SK-N-SH (cell line): ENCODE measurements at regions not wholly inside any gene's neighbourhood (a gene's known extent, or its start where the extent isn't known, plus 50 kb on each side); places are given as distances from the start of the nearest gene placed in this dataset.

Experiments used
- CTCF ChIA-PET: fragments of 300-600, 350-600 bp; formaldehyde crosslinking; extraction: SDS; loops from one replicate; lab custom pipeline; 2021; lab: Yijun Ruan, JAX
- POLR2A ChIA-PET: fragments of 350-600 bp; sonication (Branson Sonifier 250); formaldehyde crosslinking; extraction: SDS; loops from one replicate; lab custom pipeline; 2020; ENCODE audit warnings: antibody characterized with exemption, inconsistent platforms; lab: Yijun Ruan, JAX
- DNase-seq: peaks from one replicate; pipeline ENCODE4 v3.0.0; 2012
- H2AFZ ChIP-seq: fragments of 200-600 bp; sonication (generic); 2 replicates; pipeline ENCODE4 v1.8.1; 2016; ENCODE audit warnings: antibody characterized with exemption, mild to moderate bottlenecking, low read depth
- H3F3A ChIP-seq: fragments of 200-600 bp; sonication (generic); replicated peaks from 2 replicates; pipeline ENCODE3; 2016; ENCODE audit warnings: antibody characterized with exemption, mild to moderate bottlenecking; ENCODE audit not compliant: insufficient read depth
- H3K27ac ChIP-seq, 2 experiments: fragments of 200-500 bp in 1 of 2; fragments of 200-600 bp in 1 of 2; sonication (Bioruptor generic) in 1 of 2; sonication (generic), shearing (Covaris generic) in 1 of 2; 2 replicates each; pipeline versions ENCODE4 v1.5.1 to v1.6.1; 2014 to 2016; ENCODE audit warnings: low read depth in 2 of 2, inconsistent platforms in 1 of 2, low read length in 1 of 2, mild to moderate bottlenecking in 1 of 2, mixed read lengths in 1 of 2
- H3K27me3 ChIP-seq: fragments of 200-600 bp; sonication (generic), shearing (Covaris generic); 2 replicates; pipeline ENCODE4 v1.6.1; 2016; ENCODE audit warnings: mixed run types; ENCODE audit not compliant: insufficient read depth
- H3K36me3 ChIP-seq, 2 experiments: fragments of 200-500 bp in 1 of 2; fragments of 200-600 bp in 1 of 2; sonication (Bioruptor generic) in 1 of 2; sonication (generic) in 1 of 2; replicated peaks in 1 of 2; 2 replicates each; pipeline versions ENCODE3 to v1.5.1; 2014 to 2016; ENCODE audit warnings: low read length in 1 of 2, mild to moderate bottlenecking in 1 of 2; ENCODE audit not compliant: insufficient read depth in 2 of 2, control insufficient read depth in 1 of 2
- H3K4me1 ChIP-seq, 2 experiments: fragments of 200-500 bp in 1 of 2; fragments of 200-600 bp in 1 of 2; sonication (Bioruptor generic) in 1 of 2; sonication (generic), shearing (Covaris generic) in 1 of 2; 2 replicates each; pipeline versions ENCODE4 v1.5.1 to v1.6.1; 2014 to 2016; ENCODE audit warnings: low read depth in 1 of 2, low read length in 1 of 2, mixed run types in 1 of 2; ENCODE audit not compliant: insufficient read depth in 2 of 2, control insufficient read depth in 1 of 2
- H3K4me2 ChIP-seq: fragments of 200-600 bp; sonication (generic), shearing (Covaris generic); 2 replicates; pipeline ENCODE4 v1.6.1; 2017; ENCODE audit warnings: mixed run types
- H3K4me3 ChIP-seq, 2 experiments: fragments of 200-500 bp in 1 of 2; fragments of 200-600 bp in 1 of 2; sonication (Bioruptor generic) in 1 of 2; sonication (generic), shearing (Covaris generic) in 1 of 2; 2 replicates each; pipeline versions ENCODE4 v1.5.1 to v1.8.1; 2014 to 2016; ENCODE audit warnings: low read depth in 2 of 2, inconsistent platforms in 1 of 2, low read length in 1 of 2, mild to moderate bottlenecking in 1 of 2, mixed read lengths in 1 of 2, moderate library complexity in 1 of 2
- H3K79me2 ChIP-seq: fragments of 200-600 bp; sonication (generic); 2 replicates; pipeline ENCODE4 v1.8.1; 2017; ENCODE audit warnings: mild to moderate bottlenecking; ENCODE audit not compliant: insufficient read depth
- H3K9ac ChIP-seq: fragments of 200-600 bp; sonication (generic); 2 replicates; pipeline ENCODE4 v1.6.1; 2017; ENCODE audit warnings: mixed run types
- H3K9me2 ChIP-seq: fragments of 200-600 bp; sonication (generic); 2 replicates; pipeline ENCODE4 v1.6.1; 2017; ENCODE audit warnings: mixed run types
- H3K9me3 ChIP-seq: fragments of 200-600 bp; sonication (generic); 2 replicates; pipeline ENCODE4 v1.6.1; 2017; ENCODE audit warnings: mixed run types, mild to moderate bottlenecking, moderate library complexity
- H4K20me1 ChIP-seq: fragments of 200-600 bp; sonication (generic); 2 replicates; pipeline ENCODE4 v1.6.1; 2017; ENCODE audit warnings: mild to moderate bottlenecking, mixed run types; ENCODE audit not compliant: insufficient read depth
- CTCF ChIP-seq: fragments of 200-600 bp; sonication (generic); IDR thresholded peaks from 2 replicates; pipeline ENCODE4 v1.6.1; 2017; ENCODE audit warnings: antibody characterized with exemption, mild to moderate bottlenecking, moderate library complexity
- FOXM1 ChIP-seq: IDR thresholded peaks from 2 replicates; pipeline ENCODE4 v1.4.0; 2012; ENCODE audit warnings: low read depth, mild to moderate bottlenecking
- IRF3 ChIP-seq: fragments of 150-350 bp; IDR thresholded peaks from 2 replicates; pipeline ENCODE4 v1.6.1; 2016; ENCODE audit warnings: mild to moderate bottlenecking, low read depth, low read length
- JUND ChIP-seq: IDR thresholded peaks from 2 replicates; pipeline ENCODE4 v1.4.0; 2012
- MAX ChIP-seq: IDR thresholded peaks from 2 replicates; pipeline ENCODE4 v1.4.0; 2012; ENCODE audit warnings: low read depth
- MXI1 ChIP-seq: IDR thresholded peaks from 2 replicates; pipeline ENCODE4 v1.6.1; 2012; ENCODE audit warnings: mild to moderate bottlenecking, low read depth, low read length, improper control_type of control experiment
- NRF1 ChIP-seq: IDR thresholded peaks from 2 replicates; pipeline ENCODE4 v1.6.1; 2012; ENCODE audit warnings: low read depth, mild to moderate bottlenecking, low read length
- RFX5 ChIP-seq: IDR thresholded peaks from 2 replicates; pipeline ENCODE4 v1.6.1; 2012; ENCODE audit warnings: mild to moderate bottlenecking, improper control_type of control experiment, low read length
- RXRA ChIP-seq: IDR thresholded peaks from 2 replicates; pipeline ENCODE4 v1.4.0; 2012; ENCODE audit warnings: low read depth, mild to moderate bottlenecking, borderline replicate concordance
- TAF1 ChIP-seq: IDR thresholded peaks from 2 replicates; pipeline ENCODE4 v1.6.1; 2012; ENCODE audit warnings: low read depth, mild to moderate bottlenecking, low read length, moderate library complexity, borderline replicate concordance
- USF1 ChIP-seq: IDR thresholded peaks from 2 replicates; pipeline ENCODE4 v1.4.0; 2012; ENCODE audit warnings: low read depth, borderline replicate concordance
- USF2 ChIP-seq: fragments of 150-350 bp; IDR thresholded peaks from 2 replicates; pipeline ENCODE4 v1.6.1; 2017; ENCODE audit warnings: antibody characterized with exemption, low read length, low read depth, borderline replicate concordance
- ZBTB33 ChIP-seq: IDR thresholded peaks from 2 replicates; pipeline ENCODE4 v1.4.0; 2012; ENCODE audit warnings: low read depth, borderline replicate concordance
- WGBS: methylation state at CpG from one replicate; pipeline ENCODE4 v1.1.6; 2017; ENCODE audit warnings: low lambda C conversion rate; 5-methylcytosine and 5-hydroxymethylcytosine counted together

GRCh38 chr6:145295746-145296145, 439.6 kb downstream of the EPM2A start:
- Histone ChIP-seq H3K4me2 (no peak overlapping the region), H3K9me2 (no peaks in the 10 kb centered on the region), H3K27ac (no peak overlapping the region), H3K4me1 (no peaks in the 10 kb centered on the region), H3K9ac (no peak overlapping the region), H3K79me2 (no peaks in the 10 kb centered on the region), H3F3A (no peaks in the 10 kb centered on the region), H2AFZ (no peak overlapping the region), H3K36me3 (no peaks in the 10 kb centered on the region), H3K4me3 (no peak overlapping the region), H3K27me3 (no peaks in the 10 kb centered on the region), H3K9me3 (no peaks in the 10 kb centered on the region), H4K20me1 (no peaks in the 10 kb centered on the region)
- ChIA-PET CTCF (no interaction called here), POLR2A (no interaction called here)
- DNase-seq, result no peak
- 42% methylated on average over 2 of the region's 2 CpGs for whole genome bisulfite sequencing
- TF ChIP-seq RFX5 (no peak), JUND (no peak), CTCF (no peak), IRF3 (no peak), USF2 (no peak), ZBTB33 (no peak), FOXM1 (no peak), RXRA (no peak), TAF1 (no peak), MAX (no peak), MXI1 (no peak)

- WGBS, result 28% methylated on average over 1 of the region's 1 CpG
- ChIA-PET CTCF (interaction anchor here (0.8 kb wide), 1 partner anchor 63 kb away, joined by 3 read pairs; no protein-coding TSS in a partner anchor), POLR2A (no interaction called here)
- no peak overlapping the region for H3K4me2 ChIP-seq
- no peak overlapping the region for H3K9ac ChIP-seq
- H4K20me1 ChIP-seq, result no peaks in the 10 kb centered on the region
- H3K27me3 ChIP-seq, result no peaks in the 10 kb centered on the region
- no peak overlapping the region for H2AFZ ChIP-seq
- no peak overlapping the region for H3K27ac ChIP-seq
- no peaks in the 10 kb centered on the region for H3K79me2 ChIP-seq
- H3F3A ChIP-seq, result no peaks in the 10 kb centered on the region
- no peaks in the 10 kb centered on the region for H3K36me3 ChIP-seq
- no peaks in the 10 kb centered on the region; a peak in 1 of 4 replicates for H3K4me1 ChIP-seq
- no peaks in the 10 kb centered on the region for H3K9me2 ChIP-seq
- DNase-seq, result no peak
- H3K9me3 ChIP-seq, result no peaks in the 10 kb centered on the region
- no peak overlapping the region for H3K4me3 ChIP-seq
- no peak for TF ChIP-seq ZBTB33
- TF ChIP-seq IRF3, result no peak
- TF ChIP-seq NRF1, result no peak
- no peak for TF ChIP-seq USF1
- no peak for TF ChIP-seq TAF1
These were observed 429.6 kb downstream of the EPM2A start for GRCh38 chr6:145305670-145306069.
